ENCODE measurements at regions not wholly inside any gene's neighbourhood (a gene's known extent, or its start where the extent isn't known, plus 50 kb on each side); places are given as distances from the start of the nearest gene placed in this dataset.

- TF ChIP-seq ZNF592 (IDR thresholded peaks at IDR 0.05) (no peak), PAX5 (IDR thresholded peaks at IDR 0.05; ENCODE audit: borderline replicate concordance, low read depth, low read length) (no peak), ZZZ3 (IDR thresholded peaks at IDR 0.05; ENCODE audit: control insufficient read depth, insufficient read length, low read depth) (no peak), CEBPZ (IDR thresholded peaks at IDR 0.05; ENCODE audit: low read depth, low read length) (no peak), CBX3 (IDR thresholded peaks at IDR 0.05; ENCODE audit: borderline replicate concordance, low read depth) (no peak)
These were observed 850.2 kb upstream of the SLIT2 start (continued) for GRCh38 chr4:19401301-19402080.

All from GM12878 (cell line).